Kidney (tissue), 13 donors: ENCODE measurements at regions not wholly inside any gene's neighbourhood (a gene's known extent, or its start where the extent isn't known, plus 50 kb on each side); places are given as distances from the start of the nearest gene placed in this dataset.

Experiments used
- DNase-seq, 5 donors: peaks; one replicate each; pipeline ENCODE4 v3.0.0-alpha.2; 2013 to 2020
- FAIRE-seq: peaks from 2 replicates; lab custom pipeline; 2012; peaks lifted over from hg19 to GRCh38; lab: Jason Lieb, UNC
- H3K27ac ChIP-seq, 2 donors: one replicate each; pipeline ENCODE4 v1.7.0; 2013; ENCODE audit warnings: low read depth in 2 of 2, low read length in 2 of 2, inconsistent platforms in 1 of 2
- H3K27me3 ChIP-seq: one replicate; pipeline ENCODE4 v1.7.1; 2013; ENCODE audit warnings: low read length, inconsistent platforms; ENCODE audit not compliant: control insufficient read depth, insufficient read depth
- H3K36me3 ChIP-seq, 3 donors: one replicate each; pipeline versions ENCODE4 v1.7.0 to v1.7.1; 2013; ENCODE audit warnings: low read length in 3 of 3, control low read depth in 1 of 3, inconsistent platforms in 1 of 3; ENCODE audit not compliant: insufficient read depth in 3 of 3, control insufficient read depth in 2 of 3
- H3K4me1 ChIP-seq, 3 donors: one replicate each; pipeline versions ENCODE4 v1.7.0 to v1.7.1; 2013; ENCODE audit warnings: low read length in 3 of 3, inconsistent platforms in 1 of 3, low read depth in 1 of 3; ENCODE audit not compliant: control insufficient read depth in 2 of 3, insufficient read depth in 2 of 3
- H3K4me3 ChIP-seq, 3 donors: one replicate each; pipeline versions ENCODE4 v1.7.0 to v1.8.1; 2013; ENCODE audit warnings: low read length in 3 of 3, control low read depth in 1 of 3, inconsistent platforms in 1 of 3
- H3K9ac ChIP-seq, 3 donors: one replicate each; pipeline versions ENCODE4 v1.7.0 to v1.7.1; 2013; ENCODE audit warnings: low read length in 3 of 3, control low read depth in 1 of 3, inconsistent platforms in 1 of 3
- H3K9me3 ChIP-seq, 3 donors: one replicate each; pipeline versions ENCODE4 v1.7.0 to v1.7.1; 2013; ENCODE audit warnings: low read length in 3 of 3, control low read depth in 1 of 3, inconsistent platforms in 1 of 3; ENCODE audit not compliant: control insufficient read depth in 2 of 3, insufficient read depth in 1 of 3
- intact Hi-C: fragments of 100-400 bp; cut with DNase I; formaldehyde crosslinking; loops from one replicate; pipeline ENCODE4 v1.11.1; 2022
- TF ChIP-seq, protein P1 (sequence below): IDR thresholded peaks from 3 replicates; pipeline ENCODE4 v1.5.1; 2012; ENCODE audit warnings: mild to moderate bottlenecking, moderate library complexity, borderline replicate concordance; ENCODE audit not compliant: insufficient read depth; ENCODE audit errors: extremely low read depth
- donor health status: control.
- donor health status: control.
- donor health status: control.
- donor health status: control.
- donor health status: control.
- donor health status: DM: yes; HTN: yes; CAD: no.
- donor health status: Normal renal cell carcinoma (clear cell type).

GRCh38 chr7:33680682-33681081 lies 224.7 kb upstream of the BMPER start:
- Histone ChIP-seq H3K4me3 (no peak overlapping the region), H3K9me3 (no peaks in the 10 kb centered on the region), H3K4me1 (no peaks in the 10 kb centered on the region), H3K9ac (no peak overlapping the region), H3K27ac (no peak overlapping the region), H3K36me3 (no peaks in the 10 kb centered on the region), H3K27me3 (no peaks in the 10 kb centered on the region)
- FAIRE-seq (no peak), DNase-seq (no peak)
- TF ChIP-seq, protein P1, sequence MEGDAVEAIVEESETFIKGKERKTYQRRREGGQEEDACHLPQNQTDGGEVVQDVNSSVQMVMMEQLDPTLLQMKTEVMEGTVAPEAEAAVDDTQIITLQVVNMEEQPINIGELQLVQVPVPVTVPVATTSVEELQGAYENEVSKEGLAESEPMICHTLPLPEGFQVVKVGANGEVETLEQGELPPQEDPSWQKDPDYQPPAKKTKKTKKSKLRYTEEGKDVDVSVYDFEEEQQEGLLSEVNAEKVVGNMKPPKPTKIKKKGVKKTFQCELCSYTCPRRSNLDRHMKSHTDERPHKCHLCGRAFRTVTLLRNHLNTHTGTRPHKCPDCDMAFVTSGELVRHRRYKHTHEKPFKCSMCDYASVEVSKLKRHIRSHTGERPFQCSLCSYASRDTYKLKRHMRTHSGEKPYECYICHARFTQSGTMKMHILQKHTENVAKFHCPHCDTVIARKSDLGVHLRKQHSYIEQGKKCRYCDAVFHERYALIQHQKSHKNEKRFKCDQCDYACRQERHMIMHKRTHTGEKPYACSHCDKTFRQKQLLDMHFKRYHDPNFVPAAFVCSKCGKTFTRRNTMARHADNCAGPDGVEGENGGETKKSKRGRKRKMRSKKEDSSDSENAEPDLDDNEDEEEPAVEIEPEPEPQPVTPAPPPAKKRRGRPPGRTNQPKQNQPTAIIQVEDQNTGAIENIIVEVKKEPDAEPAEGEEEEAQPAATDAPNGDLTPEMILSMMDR: no peak
- intact Hi-C loops: no loop called here

GRCh38 chr7:33685503-33685902 lies 219.8 kb upstream of the BMPER start:
- Histone ChIP-seq H3K4me1 (no peaks in the 10 kb centered on the region), H3K9ac (no peak overlapping the region), H3K27ac (no peak overlapping the region), H3K27me3 (no peaks in the 10 kb centered on the region), H3K9me3 (no peaks in the 10 kb centered on the region), H3K36me3 (no peaks in the 10 kb centered on the region), H3K4me3 (no peak overlapping the region)
- intact Hi-C loops: no loop called here
- no peak for FAIRE-seq
- DNase-seq: peak in 1 of 5 donors; percentile 54
- TF ChIP-seq, protein P1: no peak

DNA sequence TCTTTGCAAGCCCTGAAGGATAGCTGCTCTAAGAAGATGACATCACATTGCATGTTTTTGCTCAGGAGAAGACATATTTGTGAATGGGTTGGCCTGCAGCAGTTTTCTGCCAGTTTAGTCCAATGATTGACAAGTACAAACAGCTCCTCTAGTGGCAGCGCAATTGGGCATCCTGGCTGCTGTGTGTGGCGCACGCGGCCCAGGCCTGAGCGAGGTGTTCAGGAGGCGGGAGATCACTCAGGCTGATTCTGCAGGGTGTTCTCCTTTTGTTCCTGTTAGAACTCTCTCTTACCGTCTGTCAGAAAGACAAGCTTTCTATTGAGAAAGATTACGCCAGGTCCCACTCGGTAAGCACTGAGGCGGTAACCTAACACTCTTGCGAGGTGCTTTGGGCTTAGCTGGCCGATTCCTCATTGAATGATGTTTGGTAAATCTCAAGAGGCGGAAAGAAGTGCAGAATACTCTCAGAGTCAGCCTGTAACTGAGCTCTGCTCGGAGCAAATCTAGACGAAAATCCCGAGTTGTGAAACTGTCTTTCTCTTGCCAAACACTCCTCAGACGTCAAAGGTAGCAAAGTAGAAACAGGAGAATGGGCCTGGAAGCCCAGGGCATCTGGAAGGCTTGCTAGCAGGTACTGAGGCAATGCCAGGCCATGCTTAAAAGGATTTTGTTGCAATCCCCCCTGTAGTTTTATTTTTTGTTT lies 219.2 kb upstream of the BMPER start:
- Histone ChIP-seq H3K4me1 (no peaks in the 10 kb centered on the region), H3K9ac (no peak overlapping the region), H3K4me3 (no peak overlapping the region), H3K36me3 (no peaks in the 10 kb centered on the region), H3K27ac (no peak overlapping the region), H3K27me3 (no peaks in the 10 kb centered on the region), H3K9me3 (no peaks in the 10 kb centered on the region)
- intact Hi-C loops: no loop called here
- DNase-seq: peak in 4 of 5 donors; percentile 55 to 69 (median 62)
- TF ChIP-seq, protein P1: no peak
- FAIRE-seq: no peak
